ENCODE measurements at regions not wholly inside any gene's neighbourhood (a gene's known extent, or its start where the extent isn't known, plus 50 kb on each side); places are given as distances from the start of the nearest gene placed in this dataset.

DNA sequence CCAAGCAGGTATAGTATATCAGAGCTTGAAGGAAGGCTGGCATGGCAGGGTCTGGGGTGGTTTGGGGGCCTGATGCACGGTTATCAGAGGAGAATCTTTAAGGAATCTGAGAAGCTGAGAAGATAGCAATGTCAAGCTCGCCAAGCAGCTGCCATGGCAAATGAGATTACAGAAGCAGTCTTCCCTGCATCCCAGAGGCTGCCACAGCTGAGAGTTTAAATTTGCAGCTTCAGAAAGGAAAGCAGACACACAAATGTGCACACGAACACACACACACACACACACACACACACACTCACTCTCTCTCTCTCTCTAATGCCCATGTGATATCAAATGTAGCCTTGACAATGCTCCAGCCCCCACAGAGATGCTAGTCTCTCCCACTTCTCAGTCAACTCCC lies 79.0 kb upstream of the TNC start:
- Histone ChIP-seq H3K9me3 (ENCODE audit: insufficient read depth, low read length) (peaks cover 6% of the 10 kb centered on the region; the same call in 1 of the 2 replicates), H3K4me3 (ENCODE audit: low read length) (no peak overlapping the region), H3K36me3 (replicated peaks; ENCODE audit: low read depth, low read length) (peaks cover 7% of the 10 kb centered on the region), H3K79me2 (ENCODE audit: low read length) (no peaks in the 10 kb centered on the region), H3K4me1 (ENCODE audit: low read length) (peaks cover 42% of the 10 kb centered on the region), H3K9ac (ENCODE audit: low read length) (no peak overlapping the region), H4K20me1 (ENCODE audit: insufficient read depth, low read length) (no peaks in the 10 kb centered on the region), H2AFZ (ENCODE audit: low read depth, low read length) (no peak overlapping the region), H3K27me3 (ENCODE audit: low read depth, low read length) (no peaks in the 10 kb centered on the region), H3K27ac (ENCODE audit: low read length) (no peak overlapping the region), H3K4me2 (ENCODE audit: low read length) (no peak overlapping the region)
- no peak for TF ChIP-seq EZH2phosphoT487 (IDR thresholded peaks at IDR 0.05; ENCODE audit: low read depth)
- TF ChIP-seq, protein P1, sequence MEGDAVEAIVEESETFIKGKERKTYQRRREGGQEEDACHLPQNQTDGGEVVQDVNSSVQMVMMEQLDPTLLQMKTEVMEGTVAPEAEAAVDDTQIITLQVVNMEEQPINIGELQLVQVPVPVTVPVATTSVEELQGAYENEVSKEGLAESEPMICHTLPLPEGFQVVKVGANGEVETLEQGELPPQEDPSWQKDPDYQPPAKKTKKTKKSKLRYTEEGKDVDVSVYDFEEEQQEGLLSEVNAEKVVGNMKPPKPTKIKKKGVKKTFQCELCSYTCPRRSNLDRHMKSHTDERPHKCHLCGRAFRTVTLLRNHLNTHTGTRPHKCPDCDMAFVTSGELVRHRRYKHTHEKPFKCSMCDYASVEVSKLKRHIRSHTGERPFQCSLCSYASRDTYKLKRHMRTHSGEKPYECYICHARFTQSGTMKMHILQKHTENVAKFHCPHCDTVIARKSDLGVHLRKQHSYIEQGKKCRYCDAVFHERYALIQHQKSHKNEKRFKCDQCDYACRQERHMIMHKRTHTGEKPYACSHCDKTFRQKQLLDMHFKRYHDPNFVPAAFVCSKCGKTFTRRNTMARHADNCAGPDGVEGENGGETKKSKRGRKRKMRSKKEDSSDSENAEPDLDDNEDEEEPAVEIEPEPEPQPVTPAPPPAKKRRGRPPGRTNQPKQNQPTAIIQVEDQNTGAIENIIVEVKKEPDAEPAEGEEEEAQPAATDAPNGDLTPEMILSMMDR (IDR thresholded peaks at IDR 0.05; ENCODE audit: low read depth, low read length): no peak

DNA sequence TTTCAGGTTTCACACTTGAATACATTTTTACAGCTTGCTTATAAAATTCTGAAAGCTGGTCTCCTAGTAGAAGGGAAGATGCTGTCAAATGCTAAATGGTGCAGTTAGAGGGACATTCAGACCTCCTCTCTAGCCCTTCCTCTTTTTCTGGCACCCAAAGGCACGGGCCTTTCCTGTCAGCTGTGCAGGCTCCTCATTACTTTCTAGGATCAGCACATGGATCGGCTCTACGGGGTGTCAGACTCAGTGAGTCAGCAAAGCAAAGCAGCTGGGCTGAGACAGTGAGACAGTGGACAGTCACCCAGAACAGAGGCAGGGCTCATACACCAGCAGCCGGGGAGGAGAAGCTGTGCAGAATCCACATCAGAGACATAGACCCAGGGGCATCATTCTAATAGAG lies 80.0 kb upstream of the TNC start:
- H3K79me2 ChIP-seq (ENCODE audit: low read length): no peaks in the 10 kb centered on the region
- TF ChIP-seq EZH2phosphoT487 (IDR thresholded peaks at IDR 0.05; ENCODE audit: low read depth): no peak
- TF ChIP-seq, protein P1 (IDR thresholded peaks at IDR 0.05; ENCODE audit: low read depth, low read length): no peak

DNA sequence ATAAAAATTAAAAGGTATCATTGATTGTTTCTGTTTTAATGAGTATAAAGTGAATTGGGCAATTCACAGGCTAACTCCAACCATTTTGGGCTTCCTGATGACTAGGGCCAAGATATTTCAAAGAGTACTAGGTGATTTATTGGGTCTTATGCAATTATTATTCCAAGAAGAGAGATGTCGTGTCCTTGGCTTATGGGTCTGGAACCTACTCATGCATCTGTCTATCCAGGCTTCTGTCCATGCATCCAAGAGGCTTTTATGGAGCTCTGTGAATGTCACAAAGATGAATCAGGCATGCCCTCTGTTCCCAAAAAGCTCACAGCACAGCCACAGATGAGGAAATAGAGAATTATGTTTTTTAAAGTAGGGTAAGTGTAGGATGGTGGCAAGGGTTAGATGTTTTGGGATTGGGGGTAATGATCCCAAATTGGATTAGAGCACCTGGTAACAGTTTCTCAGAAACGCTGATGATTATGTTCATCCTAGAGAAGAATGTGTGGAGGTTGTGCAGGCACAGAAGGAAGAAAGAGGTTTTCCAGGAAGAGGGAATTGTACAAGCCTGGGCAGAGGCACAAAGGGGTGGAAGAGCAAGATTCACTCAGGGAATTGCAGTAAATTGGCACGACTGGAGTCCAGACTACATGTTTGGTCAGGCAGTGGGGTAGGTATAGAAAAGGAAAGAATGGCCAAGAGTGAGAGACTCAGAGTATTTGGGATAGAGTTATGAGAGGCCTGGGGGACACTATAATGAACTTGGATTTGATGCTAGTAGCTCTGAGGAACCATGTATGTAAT lies 83.0 kb upstream of the TNC start:
- H3K27ac ChIP-seq (ENCODE audit: low read length): no peak overlapping the region
- no peaks in the 10 kb centered on the region for H3K27me3 ChIP-seq (ENCODE audit: low read depth, low read length)
- no peaks in the 10 kb centered on the region for H3K79me2 ChIP-seq (ENCODE audit: low read length)
- H3K36me3 ChIP-seq (replicated peaks; ENCODE audit: low read depth, low read length): no peaks in the 10 kb centered on the region
- H3K4me2 ChIP-seq (ENCODE audit: low read length): no peak overlapping the region
- no peak overlapping the region for H2AFZ ChIP-seq (ENCODE audit: low read depth, low read length)
- no peak overlapping the region for H3K9ac ChIP-seq (ENCODE audit: low read length)
- no peak overlapping the region for H3K4me3 ChIP-seq (ENCODE audit: low read length)
- no peaks in the 10 kb centered on the region for H4K20me1 ChIP-seq (ENCODE audit: insufficient read depth, low read length)
- no peaks in the 10 kb centered on the region for H3K9me3 ChIP-seq (ENCODE audit: insufficient read depth, low read length)
- peaks cover 43% of the 10 kb centered on the region for H3K4me1 ChIP-seq (ENCODE audit: low read length)
- TF ChIP-seq, protein P1 (IDR thresholded peaks at IDR 0.05; ENCODE audit: low read depth, low read length): no peak
- no peak for TF ChIP-seq EZH2phosphoT487 (IDR thresholded peaks at IDR 0.05; ENCODE audit: low read depth)

More for the DNA sequence above, 80.0 kb upstream of the TNC start:
- Histone ChIP-seq H3K9ac (ENCODE audit: low read length) (no peak overlapping the region), H4K20me1 (ENCODE audit: insufficient read depth, low read length) (no peaks in the 10 kb centered on the region), H3K9me3 (ENCODE audit: insufficient read depth, low read length) (peaks cover 6% of the 10 kb centered on the region; the same call in 1 of the 2 replicates), H3K27me3 (ENCODE audit: low read depth, low read length) (no peaks in the 10 kb centered on the region), H3K27ac (ENCODE audit: low read length) (no peak overlapping the region), H3K36me3 (replicated peaks; ENCODE audit: low read depth, low read length) (peaks cover 7% of the 10 kb centered on the region), H2AFZ (ENCODE audit: low read depth, low read length) (no peak overlapping the region; the same call in 1 of the 2 replicates), H3K4me3 (ENCODE audit: low read length) (no peak overlapping the region), H3K4me2 (ENCODE audit: low read length) (peak overlapping the region; percentile 36), H3K4me1 (ENCODE audit: low read length) (peaks cover 34% of the 10 kb centered on the region)

DNA sequence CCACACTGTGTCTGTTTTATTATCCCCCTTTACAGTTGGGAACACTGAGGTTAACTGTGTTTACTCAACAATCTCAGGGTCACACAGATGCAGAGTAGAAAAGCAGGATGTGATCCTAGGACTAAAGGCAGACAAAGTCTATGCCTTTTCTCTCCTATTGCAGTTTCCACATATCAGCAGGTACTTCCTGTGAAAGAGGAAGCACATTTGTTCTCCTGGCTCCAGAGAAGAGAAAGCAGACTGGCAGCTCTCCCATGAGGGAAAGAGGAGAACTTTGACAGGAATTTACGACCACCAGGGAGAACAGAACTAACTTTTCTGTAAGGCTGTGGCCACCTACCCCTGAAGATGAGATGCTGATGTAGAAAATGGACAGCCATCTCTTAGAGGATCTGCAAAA lies 84.2 kb upstream of the TNC start:
- H3K9ac ChIP-seq (ENCODE audit: low read length): no peak overlapping the region
- no peaks in the 10 kb centered on the region for H3K27me3 ChIP-seq (ENCODE audit: low read depth, low read length)
- no peak overlapping the region for H3K4me2 ChIP-seq (ENCODE audit: low read length)
- no peaks in the 10 kb centered on the region for H3K79me2 ChIP-seq (ENCODE audit: low read length)
- H3K27ac ChIP-seq (ENCODE audit: low read length): no peak overlapping the region
- no peaks in the 10 kb centered on the region for H3K36me3 ChIP-seq (replicated peaks; ENCODE audit: low read depth, low read length)
- H3K4me1 ChIP-seq (ENCODE audit: low read length): peaks cover 55% of the 10 kb centered on the region
- TF ChIP-seq, protein P1 (IDR thresholded peaks at IDR 0.05; ENCODE audit: low read depth, low read length): no peak
- no peak for TF ChIP-seq EZH2phosphoT487 (IDR thresholded peaks at IDR 0.05; ENCODE audit: low read depth)
- H3K4me3 ChIP-seq (ENCODE audit: low read length): no peak overlapping the region
- no peaks in the 10 kb centered on the region for H4K20me1 ChIP-seq (ENCODE audit: insufficient read depth, low read length)
- no peak overlapping the region for H2AFZ ChIP-seq (ENCODE audit: low read depth, low read length)
- H3K9me3 ChIP-seq (ENCODE audit: insufficient read depth, low read length): no peaks in the 10 kb centered on the region

Measured in OCI-LY3 (cell line).